ENCODE measurements at regions not wholly inside any gene's neighbourhood (a gene's known extent, or its start where the extent isn't known, plus 50 kb on each side); places are given as distances from the start of the nearest gene placed in this dataset.
"Not testable (repeated sequence)": the region's sequence is repeated elsewhere in the genome, so short reads cannot be mapped to it uniquely, and the experiment has no call there.

DNA sequence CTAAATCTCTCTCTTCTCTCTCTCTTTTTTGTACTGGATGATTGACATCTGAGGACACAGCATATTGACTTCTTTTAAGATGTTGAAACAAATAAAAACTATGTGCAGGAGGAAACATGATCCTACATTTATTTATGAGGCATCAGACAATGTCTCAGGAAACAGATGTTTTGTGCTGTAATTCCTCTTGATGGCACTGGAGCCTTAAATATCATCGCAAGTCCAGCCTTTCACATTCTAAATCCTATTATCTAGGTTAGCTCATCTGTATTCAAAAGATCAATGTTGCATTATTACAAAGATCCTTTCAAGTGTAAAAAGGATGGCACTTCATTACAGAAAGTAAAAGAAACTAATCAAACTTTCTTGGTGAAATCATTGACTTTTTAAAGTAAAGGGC is 63.9 kb downstream of the MAT2B start:
- DNase-seq, result peak; percentile 46

DNA sequence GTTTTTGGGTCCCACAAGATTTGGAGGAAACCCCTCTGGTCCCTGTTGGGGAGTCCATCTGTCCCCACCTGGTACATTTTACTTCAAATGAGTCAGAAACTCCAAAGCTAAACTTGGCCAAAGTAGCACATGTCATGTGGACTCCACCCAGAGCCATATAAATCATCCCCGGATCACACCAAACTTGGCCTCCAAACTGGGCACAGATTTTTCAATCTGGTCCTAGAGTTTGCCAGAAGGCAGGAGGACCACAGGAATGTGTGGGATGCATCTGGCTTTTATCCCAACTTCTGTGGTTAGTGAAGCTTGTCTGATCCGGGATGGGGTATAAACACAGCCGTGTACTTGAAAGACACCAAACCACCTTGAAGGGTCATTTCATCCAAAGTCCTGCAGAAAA is 66.3 kb downstream of the MAT2B start:
- no peak for DNase-seq

DNA sequence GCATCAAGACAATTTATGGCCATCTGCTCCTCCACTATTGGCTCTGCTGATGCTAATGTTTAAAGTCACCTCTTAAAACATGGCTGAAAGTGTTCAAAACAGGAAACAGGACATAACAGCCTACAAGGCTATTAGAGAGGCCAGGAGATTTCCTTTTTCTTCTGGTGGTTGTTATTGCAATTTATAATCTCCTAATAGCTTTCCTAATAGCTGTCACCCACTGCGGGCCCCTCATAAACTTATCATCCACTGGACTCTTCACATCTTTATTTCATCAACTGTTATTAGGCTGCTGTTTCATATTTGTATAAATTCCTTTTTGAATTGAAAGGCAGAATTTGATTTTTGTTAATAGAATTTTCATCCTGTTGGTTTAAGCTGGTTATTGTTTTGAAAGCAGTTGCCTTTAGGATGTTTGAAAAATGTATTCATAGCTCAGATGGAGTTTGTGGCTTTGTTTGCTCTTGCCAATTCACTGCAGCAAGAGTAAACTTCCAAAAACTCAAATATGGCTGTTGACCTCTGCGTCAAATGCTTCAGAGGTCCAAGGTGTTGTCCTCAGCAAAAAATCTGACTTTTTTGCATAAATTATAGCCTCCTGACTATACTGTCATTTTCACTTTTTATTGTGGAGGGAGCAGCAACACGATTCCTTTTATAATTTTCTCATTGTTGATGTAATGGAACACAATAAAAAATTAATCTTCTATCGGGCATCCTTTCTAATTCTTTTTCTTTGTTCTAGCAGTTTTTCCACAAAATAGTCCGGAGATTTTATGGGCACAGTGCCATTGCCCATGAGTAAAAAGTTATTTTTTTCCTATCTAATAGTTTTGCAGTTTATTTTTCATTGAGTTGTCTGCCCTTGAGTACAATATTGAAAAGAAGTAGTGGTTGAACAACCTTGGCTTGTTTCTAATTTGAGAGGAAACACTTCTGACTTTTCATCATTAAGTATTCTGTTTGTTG is 69.3 kb downstream of the MAT2B start:
- no peak for DNase-seq

DNA sequence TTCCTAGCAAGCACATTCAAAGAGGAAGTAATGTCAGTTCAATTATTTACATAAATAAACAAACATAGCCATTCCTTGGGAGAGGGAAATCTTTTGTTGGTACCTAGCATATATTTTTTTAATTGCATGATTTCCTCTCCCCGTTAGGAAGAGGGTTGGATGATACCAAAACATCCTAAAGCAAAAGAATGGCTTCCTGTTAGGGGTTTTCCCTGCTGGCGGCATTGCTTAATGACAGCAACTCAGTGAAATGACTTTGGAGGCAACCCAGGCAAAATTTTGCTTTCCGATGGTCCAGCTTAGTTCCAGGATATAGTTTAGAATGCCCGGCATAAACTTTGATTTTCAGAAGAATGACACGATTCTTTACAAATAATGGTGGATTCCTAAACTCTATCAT is 73.2 kb downstream of the MAT2B start:
- no peak for DNase-seq

DNA sequence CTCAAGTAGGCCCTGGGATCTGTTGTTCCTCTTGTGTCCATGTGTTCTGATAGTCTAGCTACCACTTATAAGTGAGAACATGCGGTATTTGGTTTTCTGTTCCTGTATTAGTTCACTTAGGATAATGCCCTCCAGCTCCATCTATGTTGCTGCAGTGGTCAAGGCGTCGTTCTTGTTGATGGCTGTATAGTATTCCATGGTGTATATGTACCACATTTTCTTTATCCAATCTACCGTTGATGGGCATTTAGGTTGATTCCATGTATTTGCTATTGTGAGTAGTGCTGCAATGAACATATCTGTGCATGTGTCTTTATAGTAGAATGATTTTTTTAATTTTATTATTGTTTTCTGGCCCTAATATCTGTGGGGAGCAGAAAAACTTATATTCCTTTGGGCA is 74.3 kb downstream of the MAT2B start:
- no peak for DNase-seq

DNA sequence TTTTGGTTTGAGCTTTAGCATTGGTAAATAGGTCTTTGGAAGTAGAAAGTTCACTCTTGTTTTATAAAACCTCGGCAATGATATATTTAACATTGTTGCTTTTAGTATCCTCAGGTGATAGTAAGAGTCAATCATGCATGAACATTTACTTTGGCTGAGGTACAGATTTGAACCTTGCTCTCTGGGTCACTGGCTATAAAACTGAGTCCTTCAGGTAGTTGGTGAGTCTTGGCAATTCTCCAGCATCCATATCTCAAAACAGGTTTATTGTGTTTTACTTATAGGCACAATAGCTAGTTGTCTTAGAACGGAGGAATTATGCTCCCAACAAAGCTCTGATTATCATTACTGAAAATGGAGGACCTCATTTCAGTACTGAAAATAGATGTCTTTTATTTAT is 75.1 kb downstream of the MAT2B start:
- DNase-seq, result no peak

DNA sequence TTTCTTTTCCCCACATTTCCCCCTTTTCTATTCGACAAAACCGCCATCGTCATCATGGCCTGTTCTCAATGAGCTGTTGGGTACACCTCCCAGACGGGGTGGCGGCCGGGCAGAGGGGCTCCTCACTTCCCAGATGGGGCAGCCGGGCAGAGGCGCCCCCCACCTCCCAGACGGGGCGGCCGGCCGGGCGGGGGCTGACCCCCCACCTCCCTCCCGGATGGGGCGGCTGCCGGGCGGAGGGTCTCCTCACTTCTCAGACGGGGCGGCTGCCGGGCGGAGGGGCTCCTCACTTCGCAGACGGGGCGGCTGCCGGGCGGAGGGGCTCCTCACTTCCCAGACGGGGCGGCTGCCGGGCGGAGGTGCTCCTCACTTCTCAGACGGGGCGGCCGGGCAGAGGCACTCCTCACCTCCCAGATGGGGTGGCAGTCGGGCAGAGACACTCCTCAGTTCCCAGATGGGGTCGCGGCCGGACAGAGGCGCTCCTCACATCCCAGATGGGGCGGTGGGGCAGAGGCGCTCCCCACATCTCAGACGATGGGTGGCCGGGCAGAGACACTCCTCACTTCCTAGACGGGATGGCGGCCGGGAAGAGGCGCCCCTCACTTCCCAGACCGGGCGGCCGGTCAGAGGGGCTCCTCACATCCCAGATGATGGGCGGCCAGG is 78.2 kb downstream of the MAT2B start:
- DNase-seq, result not testable (repeated sequence)

DNA sequence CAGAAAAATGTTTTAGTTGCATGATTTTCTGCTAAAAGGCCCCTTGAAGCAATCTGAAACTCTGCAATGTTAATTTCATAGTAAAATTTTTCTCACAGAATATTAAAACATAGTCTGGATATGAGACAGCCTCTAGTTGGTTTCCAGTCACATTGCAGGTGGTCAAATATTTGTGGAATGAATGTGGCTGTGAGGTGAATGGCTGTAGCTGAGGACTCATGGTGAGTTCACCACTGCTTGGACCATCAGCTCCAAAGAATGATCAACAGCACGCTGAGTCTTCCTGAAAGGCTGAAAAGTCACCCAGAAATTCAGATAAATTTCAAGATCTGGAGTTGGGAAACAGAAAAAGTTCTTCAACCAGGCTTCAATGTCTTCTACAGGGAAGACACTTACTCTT is 79.8 kb downstream of the MAT2B start:
- no peak for DNase-seq

DNA sequence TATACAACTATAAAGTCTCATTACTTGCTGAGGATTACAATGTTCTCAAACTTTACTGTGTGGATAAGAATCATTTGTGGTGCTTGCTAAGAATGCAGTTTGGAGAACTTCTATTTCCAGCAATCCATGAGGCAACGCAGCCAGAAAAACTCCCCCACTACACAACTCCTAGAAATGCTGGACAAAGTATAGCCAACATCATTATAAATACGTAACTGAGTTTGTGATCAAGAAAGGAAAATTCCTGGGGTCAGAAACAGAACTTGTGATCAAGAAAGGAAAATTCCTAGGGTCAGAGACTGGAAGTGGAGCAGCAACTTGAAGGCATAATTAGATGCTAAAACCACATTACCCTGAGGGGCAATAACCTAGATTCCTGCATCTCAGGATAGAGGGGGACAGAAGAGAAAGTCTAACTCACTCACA is 81.1 kb downstream of the MAT2B start:
- no peak for DNase-seq

DNA sequence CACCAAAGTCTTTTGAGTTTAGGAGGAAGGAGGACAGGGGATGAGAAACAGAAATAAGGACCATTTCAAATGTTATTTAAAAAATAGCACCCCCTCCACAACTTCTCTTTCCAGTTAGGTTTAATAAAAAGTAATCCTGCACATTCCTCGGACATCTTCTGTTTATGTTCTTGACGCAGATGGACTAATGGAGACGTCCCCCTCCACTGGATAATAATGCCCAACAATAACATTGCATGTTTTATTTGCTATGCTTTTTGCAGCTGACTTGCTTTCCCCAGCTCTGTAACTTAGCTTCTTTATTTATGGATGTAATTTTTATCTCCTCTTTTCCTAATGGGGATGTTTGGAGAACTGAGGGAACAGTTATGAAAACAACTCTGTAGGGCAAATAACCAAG is 89.5 kb downstream of the MAT2B start:
- DNase-seq, result no peak

DNA sequence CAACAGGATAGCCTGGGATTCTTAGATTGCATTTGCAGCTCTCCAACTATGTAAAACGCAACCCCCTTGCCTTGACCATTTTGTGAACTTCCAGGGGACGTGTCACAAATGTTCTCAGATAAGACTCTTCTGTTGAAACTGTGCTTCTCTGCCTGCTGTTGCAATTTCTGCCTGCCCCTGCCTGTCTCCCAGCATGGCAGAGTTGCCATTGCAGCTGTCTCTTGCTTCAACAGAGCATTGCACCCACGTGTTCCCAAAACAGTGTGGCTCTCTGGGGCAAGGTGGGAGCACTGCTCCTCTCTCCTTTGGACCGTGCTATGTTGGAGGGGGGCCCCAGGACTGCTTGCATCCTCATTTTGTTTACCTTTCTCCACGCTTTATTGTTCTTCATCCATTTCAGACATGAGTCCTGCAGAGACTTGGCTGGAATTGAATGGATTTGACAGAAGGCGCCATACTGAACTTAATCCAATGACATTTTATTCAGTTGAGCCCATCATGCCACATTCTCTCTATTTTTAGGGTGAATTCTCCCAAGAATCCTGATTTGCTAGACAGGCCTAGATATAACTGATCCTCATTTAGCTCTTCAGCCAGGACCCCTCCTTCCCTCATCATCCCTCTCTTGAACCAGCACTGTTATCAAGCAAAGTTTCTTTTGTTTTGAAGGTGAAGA is 90.7 kb downstream of the MAT2B start:
- DNase-seq, result no peak

DNA sequence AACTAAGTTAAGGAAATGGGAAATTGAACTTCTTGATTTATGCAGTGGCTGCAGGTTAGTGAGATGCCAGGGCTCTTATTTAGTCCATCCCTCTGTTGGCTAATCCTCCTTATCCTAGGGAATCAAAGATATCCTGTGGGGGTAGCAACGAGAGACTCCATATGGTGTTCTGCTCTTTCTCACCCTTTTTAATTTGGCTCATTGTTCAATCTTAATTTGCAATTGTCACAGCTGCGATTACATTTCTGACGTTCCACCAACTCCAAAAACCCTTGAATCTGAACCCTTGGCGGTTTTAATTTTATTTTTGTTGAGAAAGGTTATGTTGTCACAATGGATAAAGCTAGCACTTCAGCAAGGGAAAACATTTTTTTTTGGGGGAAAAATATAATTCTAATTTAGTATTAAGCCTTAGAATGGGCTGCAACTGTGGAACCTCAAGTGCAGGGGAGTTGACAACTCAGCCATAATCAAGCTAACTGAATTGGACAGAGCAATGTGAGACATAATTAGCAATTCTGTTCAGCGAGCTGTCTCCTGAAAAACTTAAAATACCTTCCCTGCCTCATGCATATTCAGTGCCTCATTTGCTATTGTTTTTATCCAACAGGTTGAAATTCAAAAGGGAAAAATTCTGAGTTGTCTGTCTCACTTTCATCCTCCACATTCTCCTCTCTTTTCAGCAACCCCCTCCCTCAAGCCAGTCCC is 91.3 kb downstream of the MAT2B start:
- no peak for DNase-seq

DNA sequence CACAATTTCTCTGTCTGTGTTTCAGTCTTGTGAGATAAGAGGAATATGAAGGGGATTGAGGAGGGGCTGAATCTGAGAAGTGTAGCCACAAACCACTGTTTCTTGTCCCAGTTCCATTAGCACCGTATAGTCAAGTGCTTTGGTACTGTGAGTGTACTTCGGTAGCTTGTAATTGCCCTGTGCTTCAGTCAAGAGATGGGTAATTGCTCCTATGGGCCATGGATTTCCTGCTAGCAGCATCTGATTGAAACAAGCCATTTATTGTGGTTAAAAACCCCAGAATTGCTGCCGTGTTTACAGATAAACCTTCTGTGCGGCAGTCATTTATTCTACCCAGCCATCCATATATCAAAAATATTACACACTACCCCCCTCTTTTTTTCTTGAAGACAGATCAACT is 98.6 kb downstream of the MAT2B start:
- no peak for DNase-seq

DNA sequence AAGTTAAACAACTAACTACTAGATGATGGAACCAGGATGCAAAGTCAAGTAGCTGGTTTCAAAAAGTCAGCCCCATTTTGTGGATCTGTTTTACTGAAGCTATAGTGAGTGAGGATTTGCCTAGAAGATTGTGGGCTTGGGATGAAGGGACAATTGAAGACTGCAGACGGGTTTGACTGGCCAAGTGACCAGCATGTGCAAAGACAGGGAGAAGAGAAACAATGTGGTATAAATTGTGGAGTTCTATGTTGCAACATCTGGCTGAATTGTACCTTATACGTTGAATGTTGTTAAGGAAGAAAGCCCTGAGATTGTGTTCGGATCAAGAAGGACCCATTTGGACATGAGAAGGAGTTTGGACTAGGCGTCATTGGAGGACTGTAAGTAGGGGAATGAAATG is 101.8 kb downstream of the MAT2B start:
- no peak for DNase-seq

DNA sequence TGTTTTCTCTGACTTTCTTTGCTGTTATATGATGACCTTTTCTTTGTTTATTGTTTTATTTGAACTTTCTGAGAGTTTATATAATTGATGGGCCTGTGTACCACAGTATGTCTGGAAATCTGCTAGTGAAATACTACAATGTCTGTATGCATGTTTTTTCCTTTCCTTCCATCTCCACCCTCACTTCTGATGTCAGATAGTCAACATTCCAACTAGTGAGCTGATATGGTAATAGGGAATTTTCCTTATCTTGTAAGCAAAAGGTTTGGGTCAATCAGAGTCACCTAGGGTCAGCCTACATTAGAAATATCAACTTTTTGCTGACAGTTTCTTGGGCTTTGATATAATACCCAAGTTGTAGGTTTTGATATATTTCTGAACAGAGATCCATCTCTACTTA is 103.2 kb downstream of the MAT2B start:
- DNase-seq, result no peak

DNA sequence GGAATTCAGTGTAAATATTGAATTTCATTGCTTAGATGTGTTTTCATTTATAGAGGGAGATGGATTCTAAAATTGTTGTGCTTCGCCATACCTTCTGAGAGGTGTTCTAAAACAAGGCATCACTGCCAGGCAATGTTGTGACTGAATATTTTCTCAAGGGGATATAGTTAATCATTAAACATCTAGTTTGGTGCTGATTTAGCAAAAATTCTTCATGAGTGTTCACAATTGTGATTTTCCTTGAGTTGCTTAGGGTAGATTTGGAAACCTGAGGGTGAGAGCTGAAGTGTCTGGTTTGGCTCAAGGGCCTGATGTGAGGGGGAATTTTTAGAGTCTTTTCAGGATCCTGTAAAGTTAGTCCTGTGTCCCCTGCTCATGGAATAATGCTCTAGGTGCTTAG is 104.5 kb downstream of the MAT2B start:
- DNase-seq, result no peak

DNA sequence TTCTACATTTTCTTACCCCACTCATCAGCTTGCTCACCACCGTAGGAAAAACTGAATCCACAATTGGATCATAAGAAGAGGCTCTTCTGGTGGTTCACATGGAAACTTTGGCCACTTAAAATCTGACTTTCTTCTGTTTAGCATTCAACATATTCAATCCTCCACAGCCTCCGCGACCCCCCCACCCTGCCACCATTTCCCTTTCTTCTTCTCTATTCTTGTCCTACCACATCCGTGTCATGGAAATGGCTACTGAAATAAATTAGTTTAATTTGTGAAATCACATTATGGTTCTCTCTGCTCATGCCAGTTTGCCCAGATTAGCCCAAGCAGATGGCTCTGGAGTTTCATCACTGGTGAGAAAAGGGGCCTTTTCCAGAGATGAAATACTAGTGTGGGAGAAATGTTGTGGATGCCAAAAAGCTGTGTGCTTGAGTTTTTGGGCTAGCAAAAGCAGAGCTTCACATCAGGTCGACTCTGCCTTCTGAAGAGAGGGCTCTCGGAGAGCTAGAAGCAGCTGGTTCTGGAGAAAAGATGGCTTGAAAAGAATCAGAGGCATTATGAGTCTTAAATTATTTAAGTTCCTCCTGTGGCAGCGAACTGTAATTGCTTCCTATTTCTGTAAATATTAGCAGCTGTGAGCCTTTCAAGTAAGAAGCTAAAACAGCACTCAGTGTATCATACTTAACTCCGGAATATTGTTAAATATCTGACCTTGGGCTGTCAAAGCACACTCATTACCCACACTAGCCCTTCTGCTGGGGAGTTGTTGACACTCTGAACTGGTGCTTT is 107.1 kb downstream of the MAT2B start:
- peak; percentile 6 for DNase-seq

DNA sequence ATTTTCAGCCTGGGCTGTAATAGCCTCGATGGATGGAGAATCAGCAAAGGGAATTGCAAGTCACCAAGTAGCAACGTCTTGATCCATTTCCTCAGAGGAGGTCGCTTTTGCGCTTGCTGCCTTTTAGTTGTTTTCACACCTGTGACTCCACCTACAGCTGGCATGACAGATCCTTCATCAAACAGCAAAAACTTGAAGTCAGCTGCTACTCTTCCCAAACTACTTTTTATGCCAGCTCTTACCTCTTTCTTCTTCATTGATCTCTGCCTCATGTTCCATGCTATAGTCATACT is 107.7 kb downstream of the MAT2B start:
- no peak for DNase-seq

DNA sequence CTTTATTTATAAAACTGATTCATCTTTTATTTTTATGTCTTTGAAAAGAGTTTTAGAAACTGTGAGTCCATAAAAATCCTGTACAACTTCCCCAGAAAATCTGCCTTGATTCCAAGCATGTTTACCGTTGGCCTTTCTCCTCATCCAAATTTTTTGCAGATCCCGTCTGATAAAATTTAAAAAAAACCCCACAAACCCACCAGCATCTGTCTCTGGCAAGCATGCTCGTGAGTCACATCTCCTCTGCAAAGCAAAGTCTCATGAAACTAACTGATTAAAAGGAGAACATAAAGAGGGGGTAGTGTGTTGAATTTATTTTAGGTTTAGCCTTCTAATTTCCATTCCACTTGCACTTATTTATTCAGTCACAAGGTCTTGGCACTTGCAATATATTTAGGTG is 109.4 kb downstream of the MAT2B start:
- peak; percentile 4 for DNase-seq

DNA sequence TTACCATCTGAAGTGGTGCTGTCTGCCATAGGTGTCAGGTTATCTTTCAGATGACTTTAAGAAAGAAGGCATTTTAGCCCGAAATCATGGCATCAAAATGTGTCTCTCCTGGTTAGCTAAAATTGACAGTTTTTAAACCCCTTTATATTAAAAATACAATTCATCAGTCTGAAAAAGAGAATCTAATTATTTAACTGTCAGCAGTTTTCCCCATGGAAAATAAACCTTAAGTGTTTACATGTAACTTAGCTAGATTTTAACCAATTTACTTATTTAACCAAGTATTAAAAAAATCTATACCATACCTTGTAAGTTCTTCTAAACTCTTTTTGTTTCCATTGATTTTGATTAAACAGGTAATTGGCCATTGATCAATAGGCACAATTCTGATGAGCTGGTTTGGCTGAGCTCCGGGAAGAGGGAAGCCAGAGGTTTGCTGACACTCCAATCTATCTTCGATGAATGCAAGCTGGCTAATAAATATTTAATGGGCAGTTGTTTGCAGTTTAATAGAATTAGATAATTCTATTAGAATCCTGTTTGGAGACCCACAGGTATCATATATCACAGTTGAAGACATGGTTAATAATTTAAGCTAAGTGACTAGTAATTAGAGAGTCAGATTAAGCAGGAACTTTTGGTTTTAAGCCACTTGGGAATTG is 114.0 kb downstream of the MAT2B start:
- DNase-seq, result no peak

DNA sequence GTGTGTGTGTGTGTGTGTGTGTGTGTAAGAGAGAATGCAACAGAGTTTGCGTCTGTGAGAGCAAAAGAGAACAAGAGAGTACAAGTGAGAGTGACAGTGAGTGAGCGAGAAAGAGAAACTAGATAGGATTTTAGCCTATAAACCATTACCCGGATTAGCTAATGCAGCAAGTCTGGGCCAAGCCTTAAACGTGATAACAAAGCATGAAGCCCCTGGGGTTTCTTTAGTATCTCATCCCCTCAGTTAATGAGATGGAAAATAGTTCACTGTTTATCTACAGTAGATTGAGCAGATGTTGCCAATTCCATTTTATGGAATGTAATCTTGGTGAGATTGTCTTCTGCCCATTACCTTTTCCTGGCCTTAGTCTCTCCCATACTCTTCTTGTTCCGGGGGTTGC is 114.5 kb downstream of the MAT2B start:
- no peak for DNase-seq

DNA sequence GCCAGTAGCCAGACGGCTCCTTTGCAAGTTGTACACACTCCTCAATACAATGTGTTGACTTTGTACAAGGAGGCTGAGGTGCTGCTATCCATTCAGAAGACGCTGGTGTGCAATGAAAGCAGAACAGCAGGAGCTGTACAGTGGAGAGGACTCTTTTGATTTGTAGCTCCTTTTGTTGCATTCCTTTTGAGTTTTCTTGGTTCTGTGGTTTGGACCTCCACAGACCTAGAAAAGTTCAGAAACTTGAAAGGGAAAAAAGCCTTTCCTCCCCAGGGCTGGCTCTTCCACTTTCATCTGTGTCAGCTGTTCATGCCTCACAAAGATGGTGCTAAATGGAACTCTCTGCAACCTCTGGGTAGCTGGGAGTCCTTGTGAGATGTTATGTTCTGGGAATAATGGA is 117.4 kb downstream of the MAT2B start:
- no peak for DNase-seq
